Esophagus squamous epithelium (tissue), 4 donors: ENCODE measurements at regions not wholly inside any gene's neighbourhood (a gene's known extent, or its start where the extent isn't known, plus 50 kb on each side); places are given as distances from the start of the nearest gene placed in this dataset.

Source experiments
- POLR2A ChIP-seq, 4 donors: fragments of 450-650 bp; IDR thresholded peaks; one replicate each; pipeline ENCODE4 v1.6.1; 2017; ENCODE audit warnings: antibody characterized with exemption in 4 of 4, mild to moderate bottlenecking in 4 of 4, moderate library complexity in 3 of 4
- TF ChIP-seq, protein P1 (sequence below), 6 experiments: fragments of 450-650 bp in 4 of 6; fragments of 200-600 bp in 2 of 6; sonication (generic) in 2 of 6; IDR thresholded peaks; one replicate each; pipeline ENCODE4 v1.5.1; 2016 to 2019; ENCODE audit warnings: antibody characterized with exemption in 6 of 6, mild to moderate bottlenecking in 4 of 6, moderate library complexity in 4 of 6

GRCh38 chr5:109997161-109997560, 307.4 kb downstream of the MAN2A1 start:
- TF ChIP-seq, protein P1, sequence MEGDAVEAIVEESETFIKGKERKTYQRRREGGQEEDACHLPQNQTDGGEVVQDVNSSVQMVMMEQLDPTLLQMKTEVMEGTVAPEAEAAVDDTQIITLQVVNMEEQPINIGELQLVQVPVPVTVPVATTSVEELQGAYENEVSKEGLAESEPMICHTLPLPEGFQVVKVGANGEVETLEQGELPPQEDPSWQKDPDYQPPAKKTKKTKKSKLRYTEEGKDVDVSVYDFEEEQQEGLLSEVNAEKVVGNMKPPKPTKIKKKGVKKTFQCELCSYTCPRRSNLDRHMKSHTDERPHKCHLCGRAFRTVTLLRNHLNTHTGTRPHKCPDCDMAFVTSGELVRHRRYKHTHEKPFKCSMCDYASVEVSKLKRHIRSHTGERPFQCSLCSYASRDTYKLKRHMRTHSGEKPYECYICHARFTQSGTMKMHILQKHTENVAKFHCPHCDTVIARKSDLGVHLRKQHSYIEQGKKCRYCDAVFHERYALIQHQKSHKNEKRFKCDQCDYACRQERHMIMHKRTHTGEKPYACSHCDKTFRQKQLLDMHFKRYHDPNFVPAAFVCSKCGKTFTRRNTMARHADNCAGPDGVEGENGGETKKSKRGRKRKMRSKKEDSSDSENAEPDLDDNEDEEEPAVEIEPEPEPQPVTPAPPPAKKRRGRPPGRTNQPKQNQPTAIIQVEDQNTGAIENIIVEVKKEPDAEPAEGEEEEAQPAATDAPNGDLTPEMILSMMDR (IDR thresholded peaks at IDR 0.05) = no peak
- TF ChIP-seq POLR2A (IDR thresholded peaks at IDR 0.05) = no peak
